HL-60/S4 treated with phorbol 12-myristate 13-acetate at 8.2 ng/mL for 4 days and 3 days (cell line): ENCODE measurements at regions not wholly inside any gene's neighbourhood (a gene's known extent, or its start where the extent isn't known, plus 50 kb on each side); places are given as distances from the start of the nearest gene placed in this dataset.

ENCODE experiments used
- in situ Hi-C: fragments of 300-500 bp; cut with MboI; formaldehyde crosslinking; loops from 2 replicates; pipeline ENCODE4 v1.15.0; 2022; ENCODE audit warnings: low sequenced_read_pairs

- in situ Hi-C loops = no loop called here
These were observed 138.4 kb upstream of the TNFAIP3 start for GRCh38 chr6:137728386-137729349.

- in situ Hi-C loops = no loop called here
These were observed 137.0 kb upstream of the TNFAIP3 start for GRCh38 chr6:137729866-137730629.

GRCh38 chr6:137731600-137731959 lies 135.5 kb upstream of the TNFAIP3 start:
- in situ Hi-C loops = no loop called here

GRCh38 chr6:137731960-137732616 lies 135.0 kb upstream of the TNFAIP3 start:
- in situ Hi-C loops = no loop called here

- in situ Hi-C loops = no loop called here
These were observed 133.7 kb upstream of the TNFAIP3 start for GRCh38 chr6:137733372-137733771.

- in situ Hi-C loops = no loop called here
These were observed 132.8 kb upstream of the TNFAIP3 start for GRCh38 chr6:137734005-137734874.

- in situ Hi-C loops = no loop called here
These were observed 132.2 kb upstream of the TNFAIP3 start for GRCh38 chr6:137734875-137735182.

GRCh38 chr6:137736048-137736818 lies 130.8 kb upstream of the TNFAIP3 start:
- in situ Hi-C loops = no loop called here

- in situ Hi-C loops = no loop called here
These were observed 130.1 kb upstream of the TNFAIP3 start for GRCh38 chr6:137736911-137737310.

GRCh38 chr6:137737836-137738596 lies 129.0 kb upstream of the TNFAIP3 start:
- in situ Hi-C loops = no loop called here

GRCh38 chr6:137738931-137739504 lies 128.0 kb upstream of the TNFAIP3 start:
- in situ Hi-C loops = no loop called here

- in situ Hi-C loops = no loop called here
These were observed 127.5 kb upstream of the TNFAIP3 start for GRCh38 chr6:137739544-137739943.

GRCh38 chr6:137740091-137740755 lies 126.8 kb upstream of the TNFAIP3 start:
- in situ Hi-C loops = no loop called here

- in situ Hi-C loops = no loop called here
These were observed 125.9 kb upstream of the TNFAIP3 start for GRCh38 chr6:137740967-137741761.

- in situ Hi-C loops = no loop called here
These were observed 123.6 kb upstream of the TNFAIP3 start for GRCh38 chr6:137743493-137743892.

- in situ Hi-C loops = no loop called here
These were observed 122.2 kb upstream of the TNFAIP3 start for GRCh38 chr6:137744877-137745276.

GRCh38 chr6:137745321-137745720 lies 121.7 kb upstream of the TNFAIP3 start:
- in situ Hi-C loops = no loop called here
